H9 (cell line): ENCODE measurements at regions not wholly inside any gene's neighbourhood (a gene's known extent, or its start where the extent isn't known, plus 50 kb on each side); places are given as distances from the start of the nearest gene placed in this dataset.

Experiments
- DNase-seq: peaks from one replicate; pipeline ENCODE4 v3.0.0-alpha.2; 2017
- H2AFZ ChIP-seq: one replicate; pipeline ENCODE4 v1.6.1; 2013; ENCODE audit warnings: mild to moderate bottlenecking, low read length, control low read depth, moderate library complexity
- H2AK5ac ChIP-seq: 2 replicates; pipeline ENCODE4 v1.6.1; 2013; ENCODE audit warnings: low read length, control low read depth, mixed read lengths; ENCODE audit not compliant: insufficient read length
- H2BK120ac ChIP-seq: one replicate; pipeline ENCODE4 v1.6.1; 2013; ENCODE audit warnings: low read depth, mild to moderate bottlenecking, low read length, control low read depth, inconsistent platforms; ENCODE audit not compliant: poor library complexity, severe bottlenecking
- H2BK12ac ChIP-seq: 2 replicates; pipeline ENCODE4 v1.6.1; 2013; ENCODE audit warnings: low read length, control low read depth, mixed read lengths, low read depth; ENCODE audit not compliant: insufficient read length
- H2BK15ac ChIP-seq: 2 replicates; pipeline ENCODE4 v1.6.1; 2013; ENCODE audit warnings: low read depth, low read length, control low read depth
- H2BK20ac ChIP-seq: one replicate; pipeline ENCODE4 v1.6.1; 2013; ENCODE audit warnings: low read depth, mild to moderate bottlenecking, low read length, control low read depth, inconsistent platforms; ENCODE audit not compliant: poor library complexity, severe bottlenecking
- H2BK5ac ChIP-seq: 2 replicates; pipeline ENCODE4 v1.6.1; 2013; ENCODE audit warnings: low read length, control low read depth, mixed read lengths; ENCODE audit not compliant: insufficient read length
- H3K14ac ChIP-seq: 2 replicates; pipeline ENCODE4 v1.6.1; 2013; ENCODE audit warnings: low read length, control low read depth; ENCODE audit not compliant: insufficient read depth
- H3K18ac ChIP-seq: 2 replicates; pipeline ENCODE4 v1.6.1; 2013; ENCODE audit warnings: low read depth, mild to moderate bottlenecking, mixed read lengths, low read length, control low read depth; ENCODE audit not compliant: insufficient read length
- H3K23ac ChIP-seq: 2 replicates; pipeline ENCODE4 v1.6.1; 2013; ENCODE audit warnings: low read length, control low read depth, mixed read lengths, low read depth; ENCODE audit not compliant: insufficient read length
- H3K23me2 ChIP-seq: 2 replicates; pipeline ENCODE4 v1.6.1; 2013; ENCODE audit warnings: low read depth, mild to moderate bottlenecking, mixed read lengths, low read length, control low read depth; ENCODE audit not compliant: insufficient read length, poor library complexity, severe bottlenecking
- H3K27ac ChIP-seq: 2 replicates; pipeline ENCODE4 v1.5.1; 2013; ENCODE audit warnings: low read length, control low read depth, mixed read lengths, low read depth; ENCODE audit not compliant: insufficient read length
- H3K27me3 ChIP-seq: 2 replicates; pipeline ENCODE4 v1.6.1; 2013; ENCODE audit warnings: low read length, control low read depth, inconsistent platforms; ENCODE audit not compliant: insufficient read depth
- H3K4ac ChIP-seq: 2 replicates; pipeline ENCODE4 v1.6.1; 2013; ENCODE audit warnings: low read depth, mild to moderate bottlenecking, control low read depth, inconsistent platforms, low read length, moderate library complexity
- H3K4me1 ChIP-seq: 2 replicates; pipeline ENCODE4 v1.6.1; 2013; ENCODE audit warnings: low read length, control low read depth, inconsistent platforms; ENCODE audit not compliant: insufficient read depth
- H3K4me2 ChIP-seq: 2 replicates; pipeline ENCODE4 v1.6.1; 2013; ENCODE audit warnings: low read length, control low read depth, mixed read lengths; ENCODE audit not compliant: insufficient read length, insufficient read depth
- H3K56ac ChIP-seq: 2 replicates; pipeline ENCODE4 v1.6.1; 2013; ENCODE audit warnings: low read depth, mild to moderate bottlenecking, mixed read lengths, low read length, control low read depth; ENCODE audit not compliant: insufficient read length
- H3K79me1 ChIP-seq: 2 replicates; pipeline ENCODE4 v1.6.1; 2013; ENCODE audit warnings: low read depth, mild to moderate bottlenecking, moderate library complexity, low read length, control low read depth, inconsistent platforms; ENCODE audit not compliant: insufficient read depth, poor library complexity, severe bottlenecking
- H3K79me2 ChIP-seq: 2 replicates; pipeline ENCODE4 v1.6.1; 2013; ENCODE audit warnings: low read length, control low read depth, inconsistent platforms; ENCODE audit not compliant: insufficient read depth
- H3K9ac ChIP-seq: 2 replicates; pipeline ENCODE4 v1.6.1; 2013; ENCODE audit warnings: low read length, control low read depth, mixed read lengths; ENCODE audit not compliant: insufficient read length; ENCODE audit errors: extremely low read depth
- H3K9me3 ChIP-seq: one replicate; pipeline ENCODE4 v1.6.1; 2013; ENCODE audit warnings: low read depth, low read length, inconsistent platforms; ENCODE audit not compliant: control insufficient read depth
- H3T11ph ChIP-seq: one replicate; pipeline ENCODE4 v1.6.1; 2013; ENCODE audit warnings: mild to moderate bottlenecking, low read length, control low read depth, inconsistent platforms
- H4K20me1 ChIP-seq: one replicate; pipeline ENCODE4 v1.6.1; 2013; ENCODE audit not compliant: control insufficient read depth, insufficient read length, insufficient read depth
- H4K5ac ChIP-seq: 2 replicates; pipeline ENCODE4 v1.6.1; 2013; ENCODE audit warnings: low read depth, mild to moderate bottlenecking, mixed read lengths, low read length, control low read depth; ENCODE audit not compliant: insufficient read length
- H4K8ac ChIP-seq: replicated peaks from 2 replicates; pipeline ENCODE4 v1.6.1; 2013; ENCODE audit warnings: low read length, control low read depth, mixed read lengths, low read depth; ENCODE audit not compliant: insufficient read length
- H4K91ac ChIP-seq: 2 replicates; pipeline ENCODE4 v1.6.1; 2013; ENCODE audit warnings: low read depth, mild to moderate bottlenecking, moderate library complexity, mixed read lengths, low read length, control low read depth; ENCODE audit not compliant: insufficient read length
- H3K27ac Mint-ChIP-seq, 3 experiments: 2 replicates in 2 of 3; 3 replicates in 1 of 3; pipeline ENCODE4 v1.8.0; 2020 to 2021; ENCODE audit warnings: mixed read lengths in 3 of 3, mild to moderate bottlenecking in 1 of 3, moderate library complexity in 1 of 3
- H3K27me3 Mint-ChIP-seq: 2 replicates; pipeline ENCODE4 v1.8.0; 2021; ENCODE audit warnings: low read depth, mild to moderate bottlenecking, moderate library complexity, mixed read lengths
- H3K36me3 Mint-ChIP-seq, 3 experiments: 2 replicates in 2 of 3; 3 replicates in 1 of 3; pipeline ENCODE4 v1.8.0; 2020 to 2021; ENCODE audit warnings: low read depth in 3 of 3, mixed read lengths in 3 of 3; ENCODE audit not compliant: insufficient read depth in 1 of 3
- H3K4me1 Mint-ChIP-seq, 2 experiments: 2 replicates each; pipeline ENCODE4 v1.8.0; 2020; ENCODE audit warnings: mixed read lengths in 2 of 2
- H3K4me3 Mint-ChIP-seq, 2 experiments: 2 replicates in 1 of 2; 3 replicates in 1 of 2; pipeline ENCODE4 v1.8.0; 2020 to 2021; ENCODE audit warnings: mild to moderate bottlenecking in 2 of 2, mixed read lengths in 2 of 2, moderate library complexity in 1 of 2
- H3K9me3 Mint-ChIP-seq, 2 experiments: 2 replicates in 1 of 2; 3 replicates in 1 of 2; pipeline ENCODE4 v1.8.0; 2020; ENCODE audit warnings: mild to moderate bottlenecking in 2 of 2, mixed read lengths in 2 of 2, moderate library complexity in 1 of 2
- CTCF ChIP-seq: fragments of 200-600 bp; sonication (generic); conservative IDR thresholded peaks from 3 replicates; pipeline ENCODE4 v1.8.0; 2021; ENCODE audit warnings: antibody characterized with exemption, mild to moderate bottlenecking
- WGBS: extraction: QIAGEN DNeasy Blood & Tissue Kit; methylation state at CpG from one replicate; pipeline ENCODE4 v1.1.7; 2013; ENCODE audit warnings: missing lambda C conversion rate, low lambda C conversion rate, mixed read lengths; ENCODE audit not compliant: insufficient read length; ENCODE audit errors: extremely low coverage; 5-methylcytosine and 5-hydroxymethylcytosine counted together

GRCh38 chr6:156189195-156189594 is 588.0 kb upstream of the ARID1B start:
- Histone ChIP-seq H3K4me2 (no peak overlapping the region), H3K23me2 (no peaks in the 10 kb centered on the region)

More at GRCh38 chr6:156189195-156189594, 588.0 kb upstream of the ARID1B start:
- Histone ChIP-seq H3K23ac (no peak overlapping the region), H4K8ac (no peak overlapping the region), H3K18ac (no peak overlapping the region), H2BK5ac (no peak overlapping the region), H3K9me3 (no peaks in the 10 kb centered on the region), H3K27ac (no peak overlapping the region), H3K9ac (no peak overlapping the region), H2BK120ac (no peak overlapping the region), H4K20me1 (no peaks in the 10 kb centered on the region), H2BK12ac (no peak overlapping the region), H4K5ac (no peak overlapping the region), H3T11ph (no peak overlapping the region), H3K56ac (no peak overlapping the region), H2BK15ac (no peak overlapping the region), H3K4ac (no peak overlapping the region), H2BK20ac (no peak overlapping the region), H3K4me1 (no peaks in the 10 kb centered on the region), H3K14ac (no peak overlapping the region), H4K91ac (no peak overlapping the region), H2AFZ (no peak overlapping the region), H3K79me2 (no peaks in the 10 kb centered on the region), H2AK5ac (no peak overlapping the region), H3K79me1 (no peaks in the 10 kb centered on the region), H3K27me3 (no peaks in the 10 kb centered on the region)
- no peak for TF ChIP-seq CTCF
- Mint-ChIP-seq H3K9me3 (peaks cover 0 to 2% of the 10 kb centered on the region in 2 experiments; a peak in 1 of 5 replicates), H3K4me3 (no peak overlapping the region), H3K4me1 (peaks cover 16 to 21% of the 10 kb centered on the region in 2 experiments), H3K36me3 (peaks cover 0 to 2% (median 0%) of the 10 kb centered on the region in 3 experiments; a peak in 2 of 7 replicates), H3K27me3 (no peaks in the 10 kb centered on the region), H3K27ac (no peak overlapping the region)
- no CpG with 5 or more reads among the region's 2 CpGs for WGBS
- DNase-seq, result no peak
